Prostate gland (tissue), 2 donors: ENCODE measurements at regions not wholly inside any gene's neighbourhood (a gene's known extent, or its start where the extent isn't known, plus 50 kb on each side); places are given as distances from the start of the nearest gene placed in this dataset.

Experiments
- CTCF ChIP-seq, 4 experiments: fragments of 200-600 bp in 2 of 4; fragments of 450-650 bp in 2 of 4; sonication (generic) in 2 of 4; IDR thresholded peaks; 1 replicate in 3 of 4; 2 replicates in 1 of 4; pipeline ENCODE4 v1.5.1; 2016 to 2019; ENCODE audit warnings: antibody characterized with exemption in 4 of 4, mild to moderate bottlenecking in 2 of 4, moderate library complexity in 2 of 4
- POLR2A ChIP-seq: fragments of 450-650 bp; IDR thresholded peaks from one replicate; pipeline ENCODE4 v1.6.1; 2016; ENCODE audit warnings: antibody characterized with exemption, mild to moderate bottlenecking
- POLR2AphosphoS5 ChIP-seq: sonication (generic); formaldehyde crosslinking; IDR thresholded peaks from one replicate; pipeline ENCODE4 v1.6.1; 2017; ENCODE audit warnings: antibody characterized with exemption

DNA sequence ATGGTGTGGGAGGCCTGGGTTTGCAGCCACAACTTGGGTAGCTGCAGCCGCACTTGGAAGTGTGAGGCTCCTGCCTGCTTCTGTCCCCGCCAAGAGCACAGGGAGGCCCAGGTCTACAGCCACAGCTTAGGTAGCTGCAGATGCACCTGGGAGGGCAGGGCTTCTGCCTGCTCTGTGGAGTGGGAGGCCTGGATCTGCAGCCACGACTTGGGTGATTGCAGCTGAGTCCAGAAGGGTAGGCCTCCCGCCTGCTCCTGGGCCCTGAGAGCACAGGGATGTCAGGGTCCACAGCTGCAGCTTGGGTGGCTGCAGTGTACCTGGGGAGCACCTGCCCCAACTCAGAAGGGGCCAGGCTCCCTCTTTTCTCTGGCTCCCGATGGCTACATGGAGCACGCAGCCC, 287.3 kb downstream of the AEBP2 start:
- TF ChIP-seq POLR2A: no peak
- no peak for TF ChIP-seq POLR2AphosphoS5
- TF ChIP-seq CTCF (IDR thresholded peaks at IDR 0.05): no peak
